Small intestine (tissue), 7 donors: ENCODE measurements at regions not wholly inside any gene's neighbourhood (a gene's known extent, or its start where the extent isn't known, plus 50 kb on each side); places are given as distances from the start of the nearest gene placed in this dataset.

Experiments
- DNase-seq, 2 donors: peaks; one replicate each; pipeline versions ENCODE4 v3.0.0 to v3.0.0-alpha.2; 2013
- FAIRE-seq: peaks from 2 replicates; lab custom pipeline; 2012; peaks lifted over from hg19 to GRCh38; lab: Jason Lieb, UNC
- H3K27ac ChIP-seq, 3 donors: one replicate each; pipeline ENCODE4 v1.5.1; 2013; ENCODE audit warnings: low read length in 2 of 3, mild to moderate bottlenecking in 2 of 3, control low read depth in 1 of 3, inconsistent platforms in 1 of 3, low read depth in 1 of 3, moderate library complexity in 1 of 3
- H3K27me3 ChIP-seq, 3 donors: one replicate each; pipeline ENCODE4 v1.6.1; 2013; ENCODE audit warnings: low read length in 3 of 3, inconsistent platforms in 1 of 3; ENCODE audit not compliant: control insufficient read depth in 3 of 3, insufficient read depth in 3 of 3
- H3K36me3 ChIP-seq, 3 donors: one replicate each; pipeline ENCODE4 v1.6.1; 2013; ENCODE audit warnings: low read length in 3 of 3, inconsistent platforms in 1 of 3, low read depth in 1 of 3, mild to moderate bottlenecking in 1 of 3, moderate library complexity in 1 of 3; ENCODE audit not compliant: control insufficient read depth in 3 of 3, insufficient read depth in 2 of 3
- H3K4me1 ChIP-seq, 3 donors: one replicate each; pipeline ENCODE4 v1.6.1; 2013; ENCODE audit warnings: low read length in 2 of 3, inconsistent platforms in 1 of 3, low read depth in 1 of 3, mild to moderate bottlenecking in 1 of 3, moderate library complexity in 1 of 3; ENCODE audit not compliant: control insufficient read depth in 3 of 3, insufficient read depth in 2 of 3
- H3K4me3 ChIP-seq, 3 donors: one replicate each; pipeline ENCODE4 v1.5.1; 2013; ENCODE audit warnings: low read length in 3 of 3, control low read depth in 1 of 3, inconsistent platforms in 1 of 3, low read depth in 1 of 3, mild to moderate bottlenecking in 1 of 3, moderate library complexity in 1 of 3
- H3K9me3 ChIP-seq, 2 donors: one replicate each; pipeline ENCODE4 v1.6.1; 2013; ENCODE audit warnings: low read depth in 1 of 2, low read length in 1 of 2; ENCODE audit not compliant: control insufficient read depth in 2 of 2, insufficient read depth in 1 of 2
- WGBS, 3 donors: extraction: QIAGEN DNeasy Blood & Tissue Kit; methylation state at CpG; one replicate each; pipeline ENCODE4 v1.1.7; 2013; 5-methylcytosine and 5-hydroxymethylcytosine counted together
- donor health status: healthy with polysubstance abuse.
- donor health status: control.
- donor health status: control.
- donor health status: Bipolar disorder and iron deficiency.
- donor health status: healthy.

GRCh38 chr3:18061737-18062656 is 319.6 kb upstream of the TBC1D5 start:
- WGBS, 3 donors: 88 to 93% (median 88%) methylated on average over 1 of the region's 1 CpG
- no peak overlapping the region for H3K27ac ChIP-seq
- no peaks in the 10 kb centered on the region for H3K36me3 ChIP-seq
- no peak for FAIRE-seq
- H3K9me3 ChIP-seq: no peaks in the 10 kb centered on the region
- no peaks in the 10 kb centered on the region for H3K27me3 ChIP-seq
- no peak overlapping the region for H3K4me3 ChIP-seq
- DNase-seq: no peak
- no peaks in the 10 kb centered on the region for H3K4me1 ChIP-seq

DNA sequence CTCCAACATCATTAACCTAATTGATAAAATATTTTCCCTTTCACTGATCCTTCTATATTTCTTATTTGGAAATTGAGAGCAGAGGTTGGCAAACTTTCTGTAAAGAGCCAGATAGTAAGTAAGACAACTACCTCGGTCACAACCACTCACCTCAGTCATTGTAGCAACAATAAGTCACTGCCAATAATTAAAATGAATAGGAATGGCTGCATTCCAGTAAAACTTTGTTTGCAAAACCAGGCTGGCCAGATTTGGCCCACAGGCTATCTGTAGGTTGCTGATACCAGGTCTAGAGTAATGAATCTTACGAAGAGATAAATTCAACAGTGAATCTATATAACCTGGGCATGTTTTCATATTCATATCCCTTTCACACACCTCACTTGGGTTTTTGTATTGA is 316.2 kb upstream of the TBC1D5 start:
- no peaks in the 10 kb centered on the region for H3K27me3 ChIP-seq
- no peaks in the 10 kb centered on the region for H3K4me1 ChIP-seq
- no peak for FAIRE-seq
- no peak for DNase-seq
- H3K9me3 ChIP-seq: no peaks in the 10 kb centered on the region
- no peak overlapping the region for H3K27ac ChIP-seq
- H3K4me3 ChIP-seq: no peak overlapping the region
- no peaks in the 10 kb centered on the region for H3K36me3 ChIP-seq
- 36 to 67% (median 44%) methylated on average over 2 of the region's 2 CpGs for WGBS, 3 donors

DNA sequence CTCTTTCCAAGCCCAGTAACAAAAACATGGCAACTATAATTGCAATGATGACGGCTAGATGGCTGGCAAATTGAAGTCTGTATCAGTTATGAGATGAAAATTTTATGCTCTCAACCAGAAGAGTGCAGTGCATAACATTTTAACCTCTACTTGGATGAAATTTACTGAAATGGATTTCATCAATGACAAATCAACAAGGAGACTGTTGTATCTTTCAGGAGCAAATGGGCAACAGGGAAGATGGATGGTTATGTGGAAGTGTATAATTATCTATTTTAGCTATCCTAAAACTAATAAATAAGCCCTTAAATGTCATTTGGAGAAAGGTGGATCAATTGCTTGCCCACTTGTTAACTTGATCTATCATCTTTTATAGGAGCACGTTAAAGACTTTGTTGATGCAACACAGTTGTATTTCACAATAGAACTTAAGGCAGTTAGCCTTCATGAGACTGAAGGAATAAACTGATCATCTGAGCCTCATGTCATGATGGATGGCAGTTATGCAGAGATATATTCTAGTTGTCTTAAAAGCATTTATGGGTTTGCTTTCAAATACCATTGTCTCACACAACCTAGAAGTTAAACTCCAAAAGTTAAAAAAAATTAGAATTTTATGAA is 315.1 kb upstream of the TBC1D5 start:
- Histone ChIP-seq H3K4me1 (no peaks in the 10 kb centered on the region), H3K4me3 (no peak overlapping the region), H3K27ac (no peak overlapping the region), H3K9me3 (no peaks in the 10 kb centered on the region), H3K36me3 (no peaks in the 10 kb centered on the region), H3K27me3 (no peaks in the 10 kb centered on the region)
- WGBS, 3 donors: 75 to 80% (median 78%) methylated on average over 2 of the region's 2 CpGs
- DNase-seq (no peak), FAIRE-seq (no peak)

- Histone ChIP-seq H3K36me3 (no peaks in the 10 kb centered on the region), H3K4me3 (no peak overlapping the region), H3K4me1 (no peaks in the 10 kb centered on the region), H3K9me3 (no peaks in the 10 kb centered on the region), H3K27ac (no peak overlapping the region), H3K27me3 (no peaks in the 10 kb centered on the region)
- FAIRE-seq (no peak), DNase-seq (no peak)
- 55 to 69% (median 64%) methylated on average over 1 of the region's 1 CpG for WGBS, 3 donors
These were observed 312.2 kb upstream of the TBC1D5 start for GRCh38 chr3:18054625-18055024.

- DNase-seq (no peak), FAIRE-seq (no peak)
- H3K36me3 ChIP-seq: no peaks in the 10 kb centered on the region
- no peaks in the 10 kb centered on the region for H3K27me3 ChIP-seq
- no peaks in the 10 kb centered on the region for H3K4me1 ChIP-seq
- H3K27ac ChIP-seq: no peak overlapping the region
- WGBS, 3 donors: 76 to 84% (median 82%) methylated on average over 3 of the region's 3 CpGs
- no peak overlapping the region for H3K4me3 ChIP-seq
- H3K9me3 ChIP-seq: no peaks in the 10 kb centered on the region
These were observed 308.9 kb upstream of the TBC1D5 start for GRCh38 chr3:18051306-18051705.

DNA sequence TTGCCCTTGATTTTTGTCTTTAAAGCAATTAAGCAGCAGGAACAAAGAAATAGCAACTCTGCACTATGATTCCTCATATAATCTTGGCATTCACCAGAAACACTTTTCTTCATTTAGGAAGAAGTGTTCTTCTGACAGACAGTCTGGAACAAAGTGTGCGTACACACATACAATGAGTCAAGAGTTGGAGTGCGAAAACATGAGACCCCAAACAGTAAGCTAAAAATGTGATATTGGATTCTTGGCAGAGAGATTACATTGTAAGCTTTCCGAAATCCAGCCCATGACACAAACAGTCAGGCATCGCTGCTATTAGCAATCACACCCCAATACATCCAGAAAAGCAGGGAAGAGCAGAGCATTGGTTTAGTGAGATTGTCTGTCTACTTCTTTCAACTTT is 306.7 kb upstream of the TBC1D5 start:
- DNase-seq (no peak), FAIRE-seq (no peak)
- Histone ChIP-seq H3K27me3 (no peaks in the 10 kb centered on the region), H3K9me3 (no peaks in the 10 kb centered on the region), H3K36me3 (no peaks in the 10 kb centered on the region), H3K4me1 (no peaks in the 10 kb centered on the region), H3K27ac (no peak overlapping the region), H3K4me3 (no peak overlapping the region)
- WGBS, 3 donors: 70 to 88% (median 87%) methylated on average over 4 of the region's 4 CpGs

- no peak for FAIRE-seq
These were observed 304.6 kb upstream of the TBC1D5 start for GRCh38 chr3:18047052-18047451.

GRCh38 chr3:18046131-18046915 is 303.9 kb upstream of the TBC1D5 start:
- H3K4me1 ChIP-seq: no peaks in the 10 kb centered on the region
- H3K36me3 ChIP-seq: no peaks in the 10 kb centered on the region
- no peak overlapping the region for H3K27ac ChIP-seq
- no peaks in the 10 kb centered on the region for H3K9me3 ChIP-seq
- WGBS, 3 donors: 77 to 84% (median 80%) methylated on average over 4 of the region's 4 CpGs
- FAIRE-seq: no peak
- H3K4me3 ChIP-seq: no peak overlapping the region
- H3K27me3 ChIP-seq: no peaks in the 10 kb centered on the region
- DNase-seq: no peak

More at GRCh38 chr3:18047052-18047451, 304.6 kb upstream of the TBC1D5 start:
- WGBS, 3 donors: 94 to 100% (median 98%) methylated on average over 2 of the region's 2 CpGs
- H3K36me3 ChIP-seq: no peaks in the 10 kb centered on the region
- no peaks in the 10 kb centered on the region for H3K9me3 ChIP-seq
- H3K27ac ChIP-seq: no peak overlapping the region
- H3K27me3 ChIP-seq: no peaks in the 10 kb centered on the region
- no peak overlapping the region for H3K4me3 ChIP-seq
- no peak for DNase-seq
- no peaks in the 10 kb centered on the region for H3K4me1 ChIP-seq
